GM12878 (cell line): ENCODE measurements at regions not wholly inside any gene's neighbourhood (a gene's known extent, or its start where the extent isn't known, plus 50 kb on each side); places are given as distances from the start of the nearest gene placed in this dataset.

ENCODE experiments used
- ATAC-seq: fragments of 200-7000 bp; cut with Tn5 transposase; 3 replicates; pipeline ENCODE4 v1.9.1; 2020; ENCODE audit warnings: mild to moderate bottlenecking, moderate library complexity
- BruUV-seq: library from RNA; stranded (reverse); fragments of 400-500 nt; replicated peaks from 2 replicates; lab custom pipeline; 2021; lab: Mats Ljungman, UMichigan
- CTCF ChIA-PET: fragments of 300-600 bp; sonication (Branson Sonifier 250); formaldehyde crosslinking; extraction: SDS; loops from one replicate; lab custom pipeline; 2021; ENCODE audit warnings: inconsistent platforms; lab: Yijun Ruan, JAX
- POLR2A ChIA-PET: fragments of 350-600 bp; formaldehyde crosslinking; extraction: SDS; loops from one replicate; lab custom pipeline; 2021; ENCODE audit warnings: inconsistent platforms; lab: Charles Lee
- RAD21 ChIA-PET: fragments of 300-600 bp; sonication (Branson Sonifier 250); formaldehyde crosslinking; loops from one replicate; lab custom pipeline; 2023; ENCODE audit warnings: antibody characterized with exemption; ENCODE audit not compliant: unreplicated experiment; lab: Charles Lee
- SMC1A ChIA-PET: fragments of 300-600 bp; sonication (Branson Sonifier 250); formaldehyde crosslinking; loops from one replicate; lab custom pipeline; 2023; ENCODE audit not compliant: unreplicated experiment, uncharacterized antibody; lab: Charles Lee
- DNase-seq: peaks from one replicate; pipeline ENCODE4 v3.0.0-alpha.2; 2011; ENCODE audit warnings: low read depth, low spot score
- FAIRE-seq: peaks from 3 replicates; lab custom pipeline; 2011; peaks lifted over from hg19 to GRCh38; lab: Jason Lieb, UNC
- H2AFZ ChIP-seq: 2 replicates; pipeline ENCODE4 v1.6.0; 2011; ENCODE audit warnings: low read depth, low read length, control low read depth; ENCODE audit not compliant: control insufficient read depth
- H3K27ac ChIP-seq: 2 replicates; pipeline ENCODE4 v1.5.1; 2011; ENCODE audit warnings: control low read depth; ENCODE audit not compliant: control insufficient read depth, insufficient read depth
- H3K27me3 ChIP-seq, 2 experiments: replicated peaks in 1 of 2; 2 replicates each; pipeline versions ENCODE4 v1.6.0 to v1.6.1; 2011; ENCODE audit warnings: low read length in 1 of 2; ENCODE audit not compliant: control insufficient read depth in 2 of 2, insufficient read depth in 2 of 2
- H3K36me3 ChIP-seq, 2 experiments: 2 replicates each; pipeline ENCODE4 v1.5.1; 2011; ENCODE audit warnings: low read length in 1 of 2; ENCODE audit not compliant: control insufficient read depth in 2 of 2, insufficient read depth in 2 of 2
- H3K4me1 ChIP-seq: 2 replicates; pipeline ENCODE4 v1.6.1; 2011; ENCODE audit warnings: mild to moderate bottlenecking, low read length, moderate library complexity, mixed read lengths; ENCODE audit not compliant: control insufficient read depth, insufficient read depth
- H3K4me2 ChIP-seq: 2 replicates; pipeline ENCODE4 v1.6.0; 2011; ENCODE audit warnings: control low read depth; ENCODE audit not compliant: control insufficient read depth, insufficient read depth
- H3K4me3 ChIP-seq: fragments of 200-600 bp; sonication (generic); 2 replicates; pipeline ENCODE4 v1.5.1; 2016
- H3K79me2 ChIP-seq: 2 replicates; pipeline ENCODE4 v1.6.0; 2011; ENCODE audit warnings: low read length; ENCODE audit not compliant: control insufficient read depth, insufficient read depth
- H3K9ac ChIP-seq: 2 replicates; pipeline ENCODE4 v1.8.0; 2011; ENCODE audit warnings: low read length, control low read depth, mixed read lengths; ENCODE audit not compliant: control insufficient read depth, insufficient read depth
- H3K9me3 ChIP-seq: replicated peaks from 3 replicates; pipeline ENCODE4 v1.5.1; 2011; ENCODE audit warnings: mild to moderate bottlenecking, low read length; ENCODE audit not compliant: control insufficient read depth, insufficient read depth
- H4K20me1 ChIP-seq: 2 replicates; pipeline ENCODE4 v1.6.0; 2011; ENCODE audit not compliant: control insufficient read depth, insufficient read depth
- HDAC6 ChIP-seq: fragments of 200-600 bp; sonication (generic); IDR thresholded peaks from one replicate; pipeline ENCODE4 v1.8.0; 2017; ENCODE audit warnings: antibody characterized with exemption; ENCODE audit not compliant: unreplicated experiment
- IRF4 ChIP-seq: IDR thresholded peaks from 2 replicates; pipeline ENCODE4 v1.6.1; 2011; ENCODE audit warnings: low read depth, low read length
- IRF5 ChIP-seq: fragments of 450-650 bp; IDR thresholded peaks from 2 replicates; pipeline ENCODE4 v1.6.1; 2017; ENCODE audit warnings: borderline replicate concordance
- JUNB ChIP-seq: IDR thresholded peaks from 2 replicates; pipeline ENCODE4 v1.6.1; 2016; ENCODE audit warnings: antibody characterized with exemption, mild to moderate bottlenecking
- JUND ChIP-seq: IDR thresholded peaks from 2 replicates; pipeline ENCODE4 v1.6.1; 2012; ENCODE audit warnings: low read depth, mild to moderate bottlenecking, low read length, improper control_type of control experiment, moderate library complexity
- LARP7 ChIP-seq: fragments of 450-650 bp; IDR thresholded peaks from 2 replicates; pipeline ENCODE4 v1.6.1; 2017; ENCODE audit warnings: mild to moderate bottlenecking
- PKNOX1 ChIP-seq: fragments of 450-650 bp; IDR thresholded peaks from 2 replicates; pipeline ENCODE4 v1.6.1; 2016; ENCODE audit warnings: mild to moderate bottlenecking
- SPI1 ChIP-seq: IDR thresholded peaks from 2 replicates; pipeline ENCODE4 v1.6.1; 2011; ENCODE audit warnings: low read depth, mild to moderate bottlenecking, low read length, moderate library complexity, borderline replicate concordance; ENCODE audit not compliant: insufficient read depth
- TAF1 ChIP-seq: IDR thresholded peaks from 2 replicates; pipeline ENCODE4 v1.6.1; 2011; ENCODE audit warnings: mild to moderate bottlenecking, low read depth, low read length, borderline replicate concordance
- YBX1 ChIP-seq: fragments of 450-650 bp; IDR thresholded peaks from 2 replicates; pipeline ENCODE4 v1.6.1; 2016; ENCODE audit warnings: antibody characterized with exemption
- WGBS: methylation state at CpG from one replicate; pipeline ENCODE4 v1.1.6; 2016; ENCODE audit warnings: low lambda C conversion rate; ENCODE audit not compliant: insufficient replicate concordance, insufficient coverage; ENCODE audit errors: missing lambda C conversion rate; 5-methylcytosine and 5-hydroxymethylcytosine counted together
- in situ Hi-C: fragments of 300-500 bp; cut with MboI; formaldehyde crosslinking; loops from 9 replicates; pipeline ENCODE4 v1.14.3; 2018; ENCODE audit warnings: mixed read lengths
- intact Hi-C: fragments of 100-400 bp; cut with micrococcal nuclease; formaldehyde crosslinking; loops from one replicate; pipeline ENCODE4 v1.14.2; 2022; ENCODE audit not compliant: unreplicated experiment
- TF ChIP-seq, protein P1 (sequence below), 3 experiments: IDR thresholded peaks in 2 of 3; conservative IDR thresholded peaks in 1 of 3; 2 replicates each; pipeline ENCODE4 v1.5.1; 2011; ENCODE audit warnings: low read depth in 3 of 3, low read length in 3 of 3, mild to moderate bottlenecking in 3 of 3, control low read depth in 2 of 3, moderate library complexity in 2 of 3, inconsistent platforms in 1 of 3, mixed read lengths in 1 of 3; ENCODE audit not compliant: control insufficient read depth in 2 of 3, insufficient read depth in 1 of 3; ENCODE audit errors: extremely low read depth in 1 of 3
- TF ChIP-seq, protein P2 (sequence below): IDR thresholded peaks from 2 replicates; pipeline ENCODE4 v1.6.1; 2012; ENCODE audit warnings: improper control_type of control experiment, low read depth, low read length; ENCODE audit not compliant: insufficient replicate concordance

DNA sequence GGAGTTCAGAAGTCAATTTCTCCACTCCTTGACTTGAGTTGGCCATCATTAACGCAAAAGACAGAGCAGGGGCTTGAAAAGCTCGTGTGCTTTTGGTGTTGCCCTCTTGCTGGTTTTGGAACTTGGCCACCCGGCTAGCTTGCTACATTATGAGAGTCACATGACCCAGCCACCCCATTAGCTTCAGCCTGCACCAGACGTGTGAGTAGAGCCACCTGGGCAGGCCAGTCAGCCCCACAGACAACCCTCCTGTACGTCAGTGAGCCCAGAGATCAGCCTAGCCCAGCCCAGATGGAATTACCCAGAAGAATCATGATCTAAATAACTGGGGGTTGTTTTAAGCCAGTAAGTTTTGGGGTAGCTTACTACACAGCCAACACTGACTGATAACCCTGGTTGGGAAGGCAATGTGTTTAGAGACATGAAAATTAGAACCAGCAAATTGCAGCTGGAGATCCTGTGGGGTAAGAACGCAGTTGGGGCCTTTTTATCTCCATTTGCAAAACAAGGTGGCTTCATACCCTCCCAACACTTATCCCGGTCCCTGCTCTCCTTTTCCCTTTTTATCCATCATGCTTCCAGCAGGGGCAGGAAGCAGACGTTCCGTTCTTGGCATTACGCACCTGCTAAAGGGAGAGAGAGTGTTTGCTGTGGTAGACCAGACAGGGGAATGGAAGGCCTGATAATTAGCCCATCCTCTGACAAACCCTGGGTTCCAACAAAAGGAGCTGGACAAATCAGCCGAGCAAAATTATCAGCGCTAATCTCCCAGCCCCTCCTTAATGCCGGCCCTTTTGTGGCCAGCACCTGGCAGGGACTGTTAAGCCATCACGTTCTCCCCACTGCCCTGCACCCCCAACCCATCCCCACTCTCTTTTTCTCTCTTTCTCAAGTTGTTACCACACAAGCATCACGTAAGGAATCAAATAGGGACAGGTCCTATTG, 548.7 kb upstream of the CADM1 start (continued):
- TF ChIP-seq, protein P1, sequence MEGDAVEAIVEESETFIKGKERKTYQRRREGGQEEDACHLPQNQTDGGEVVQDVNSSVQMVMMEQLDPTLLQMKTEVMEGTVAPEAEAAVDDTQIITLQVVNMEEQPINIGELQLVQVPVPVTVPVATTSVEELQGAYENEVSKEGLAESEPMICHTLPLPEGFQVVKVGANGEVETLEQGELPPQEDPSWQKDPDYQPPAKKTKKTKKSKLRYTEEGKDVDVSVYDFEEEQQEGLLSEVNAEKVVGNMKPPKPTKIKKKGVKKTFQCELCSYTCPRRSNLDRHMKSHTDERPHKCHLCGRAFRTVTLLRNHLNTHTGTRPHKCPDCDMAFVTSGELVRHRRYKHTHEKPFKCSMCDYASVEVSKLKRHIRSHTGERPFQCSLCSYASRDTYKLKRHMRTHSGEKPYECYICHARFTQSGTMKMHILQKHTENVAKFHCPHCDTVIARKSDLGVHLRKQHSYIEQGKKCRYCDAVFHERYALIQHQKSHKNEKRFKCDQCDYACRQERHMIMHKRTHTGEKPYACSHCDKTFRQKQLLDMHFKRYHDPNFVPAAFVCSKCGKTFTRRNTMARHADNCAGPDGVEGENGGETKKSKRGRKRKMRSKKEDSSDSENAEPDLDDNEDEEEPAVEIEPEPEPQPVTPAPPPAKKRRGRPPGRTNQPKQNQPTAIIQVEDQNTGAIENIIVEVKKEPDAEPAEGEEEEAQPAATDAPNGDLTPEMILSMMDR (IDR thresholded peaks at IDR 0.05 in 2 of 3, conservative IDR thresholded peaks at IDR 0.05 in 1 of 3; ENCODE audit: control insufficient read depth in 2 of 3, extremely low read depth in 1 of 3, insufficient read depth in 1 of 3, low read depth in 3 of 3, low read length in 3 of 3) = no peak
- TF ChIP-seq JUNB = no peak

DNA sequence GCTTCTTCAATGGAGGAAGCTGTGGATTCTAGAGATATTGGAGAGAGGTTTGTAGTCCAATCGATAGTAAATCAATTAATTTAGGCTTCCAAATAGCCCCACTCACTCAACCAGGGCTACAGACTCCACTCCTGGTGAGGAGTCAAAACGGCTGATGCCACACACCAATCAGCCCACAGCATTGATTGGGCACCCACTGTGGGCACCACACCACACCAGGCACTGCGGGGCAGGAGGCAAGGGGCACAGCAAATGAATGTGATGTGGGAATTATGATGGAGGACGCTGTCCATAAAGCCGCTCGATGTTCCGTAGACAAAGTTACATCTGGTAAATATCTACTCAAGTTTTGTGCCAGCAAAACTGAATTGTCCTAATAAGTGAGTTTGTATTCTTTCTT, 547.3 kb upstream of the CADM1 start:
- WGBS = 68% methylated on average over 7 of the region's 7 CpGs
- FAIRE-seq = no peak
- no peaks in the 10 kb centered on the region for H3K27me3 ChIP-seq
- no peak overlapping the region for H3K4me2 ChIP-seq
- H3K4me1 ChIP-seq = no peaks in the 10 kb centered on the region
- no peak overlapping the region for H2AFZ ChIP-seq
- TF ChIP-seq IRF4 = no peak
- TF ChIP-seq YBX1 = no peak
- TF ChIP-seq LARP7 = no peak
- TF ChIP-seq IRF5 = no peak
- TF ChIP-seq TAF1 = no peak
- TF ChIP-seq HDAC6 = no peak
- no peak for TF ChIP-seq PKNOX1
- TF ChIP-seq JUND = no peak
- TF ChIP-seq, protein P2, sequence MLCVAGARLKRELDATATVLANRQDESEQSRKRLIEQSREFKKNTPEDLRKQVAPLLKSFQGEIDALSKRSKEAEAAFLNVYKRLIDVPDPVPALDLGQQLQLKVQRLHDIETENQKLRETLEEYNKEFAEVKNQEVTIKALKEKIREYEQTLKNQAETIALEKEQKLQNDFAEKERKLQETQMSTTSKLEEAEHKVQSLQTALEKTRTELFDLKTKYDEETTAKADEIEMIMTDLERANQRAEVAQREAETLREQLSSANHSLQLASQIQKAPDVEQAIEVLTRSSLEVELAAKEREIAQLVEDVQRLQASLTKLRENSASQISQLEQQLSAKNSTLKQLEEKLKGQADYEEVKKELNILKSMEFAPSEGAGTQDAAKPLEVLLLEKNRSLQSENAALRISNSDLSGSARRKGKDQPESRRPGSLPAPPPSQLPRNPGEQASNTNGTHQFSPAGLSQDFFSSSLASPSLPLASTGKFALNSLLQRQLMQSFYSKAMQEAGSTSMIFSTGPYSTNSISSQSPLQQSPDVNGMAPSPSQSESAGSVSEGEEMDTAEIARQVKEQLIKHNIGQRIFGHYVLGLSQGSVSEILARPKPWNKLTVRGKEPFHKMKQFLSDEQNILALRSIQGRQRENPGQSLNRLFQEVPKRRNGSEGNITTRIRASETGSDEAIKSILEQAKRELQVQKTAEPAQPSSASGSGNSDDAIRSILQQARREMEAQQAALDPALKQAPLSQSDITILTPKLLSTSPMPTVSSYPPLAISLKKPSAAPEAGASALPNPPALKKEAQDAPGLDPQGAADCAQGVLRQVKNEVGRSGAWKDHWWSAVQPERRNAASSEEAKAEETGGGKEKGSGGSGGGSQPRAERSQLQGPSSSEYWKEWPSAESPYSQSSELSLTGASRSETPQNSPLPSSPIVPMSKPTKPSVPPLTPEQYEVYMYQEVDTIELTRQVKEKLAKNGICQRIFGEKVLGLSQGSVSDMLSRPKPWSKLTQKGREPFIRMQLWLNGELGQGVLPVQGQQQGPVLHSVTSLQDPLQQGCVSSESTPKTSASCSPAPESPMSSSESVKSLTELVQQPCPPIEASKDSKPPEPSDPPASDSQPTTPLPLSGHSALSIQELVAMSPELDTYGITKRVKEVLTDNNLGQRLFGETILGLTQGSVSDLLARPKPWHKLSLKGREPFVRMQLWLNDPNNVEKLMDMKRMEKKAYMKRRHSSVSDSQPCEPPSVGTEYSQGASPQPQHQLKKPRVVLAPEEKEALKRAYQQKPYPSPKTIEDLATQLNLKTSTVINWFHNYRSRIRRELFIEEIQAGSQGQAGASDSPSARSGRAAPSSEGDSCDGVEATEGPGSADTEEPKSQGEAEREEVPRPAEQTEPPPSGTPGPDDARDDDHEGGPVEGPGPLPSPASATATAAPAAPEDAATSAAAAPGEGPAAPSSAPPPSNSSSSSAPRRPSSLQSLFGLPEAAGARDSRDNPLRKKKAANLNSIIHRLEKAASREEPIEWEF = no peak
- no peak for TF ChIP-seq SPI1
- CTCF ChIA-PET = interaction anchor here (1.2 kb wide), 1 partner anchor 17 kb away, joined by 3 read pairs; no protein-coding TSS in a partner anchor
- SMC1A ChIA-PET = no interaction called here
- in situ Hi-C loops (no loop called here), intact Hi-C loops (no loop called here)
- POLR2A ChIA-PET = no interaction called here
- no peaks in the 10 kb centered on the region for H3K79me2 ChIP-seq
- no peak overlapping the region for H3K27ac ChIP-seq
- no peak for DNase-seq
- RAD21 ChIA-PET = interaction anchor here (1.3 kb wide), 1 partner anchor 23 kb away, joined by 5 read pairs; no protein-coding TSS in a partner anchor
- H3K9ac ChIP-seq = no peak overlapping the region
- no peaks in the 10 kb centered on the region for H3K36me3 ChIP-seq
- no peak for ATAC-seq
- H3K9me3 ChIP-seq = no peaks in the 10 kb centered on the region; the same call in 2 of the 3 replicates
- no TSS peak for BruUV-seq
- no peak overlapping the region for H3K4me3 ChIP-seq
- H4K20me1 ChIP-seq = no peaks in the 10 kb centered on the region
